IMR-90 (cell line): ENCODE measurements at regions not wholly inside any gene's neighbourhood (a gene's known extent, or its start where the extent isn't known, plus 50 kb on each side); places are given as distances from the start of the nearest gene placed in this dataset.

Source experiments
- ATAC-seq: fragments of 200-7000 bp; cut with Tn5 transposase; 2 replicates; pipeline ENCODE4 v1.9.1; 2020; ENCODE audit warnings: low read depth, mild to moderate bottlenecking, moderate library complexity
- BruUV-seq: library from RNA; stranded (reverse); fragments of 400-500 nt; replicated peaks from 2 replicates; lab custom pipeline; 2021; lab: Mats Ljungman, UMichigan
- CTCF ChIA-PET: fragments of 300-600 bp; formaldehyde crosslinking; extraction: SDS; loops from one replicate; lab custom pipeline; 2021; ENCODE audit warnings: antibody characterized with exemption; lab: Yijun Ruan, JAX
- POLR2A ChIA-PET: fragments of 300-600 bp; sonication (Branson Sonifier 250); formaldehyde crosslinking; loops from one replicate; lab custom pipeline; 2022; ENCODE audit warnings: antibody characterized with exemption; ENCODE audit not compliant: unreplicated experiment; lab: Charles Lee
- DNase-seq: peaks from one replicate; pipeline ENCODE4 v3.0.0; 2013
- H2AFZ ChIP-seq: replicated peaks from 2 replicates; pipeline ENCODE3; 2013; ENCODE audit warnings: low read length, mild to moderate bottlenecking; ENCODE audit not compliant: poor library complexity
- H2AK5ac ChIP-seq: 2 replicates; pipeline ENCODE4 v1.6.1; 2013; ENCODE audit warnings: low read depth, low read length, inconsistent platforms
- H2AK9ac ChIP-seq: replicated peaks from 2 replicates; pipeline ENCODE3; 2013; ENCODE audit warnings: mild to moderate bottlenecking, low read depth, low read length, moderate library complexity; ENCODE audit not compliant: poor library complexity
- H2BK120ac ChIP-seq: 2 replicates; pipeline ENCODE4 v1.6.1; 2013; ENCODE audit warnings: low read depth, low read length, inconsistent platforms
- H2BK15ac ChIP-seq: 3 replicates; pipeline ENCODE4 v1.6.1; 2013; ENCODE audit warnings: low read depth, low read length, inconsistent platforms
- H2BK20ac ChIP-seq: 2 replicates; pipeline ENCODE4 v1.6.1; 2013; ENCODE audit warnings: low read depth, mild to moderate bottlenecking, inconsistent platforms, low read length, moderate library complexity
- H2BK5ac ChIP-seq: 2 replicates; pipeline ENCODE4 v1.6.1; 2013; ENCODE audit warnings: mild to moderate bottlenecking, low read depth, low read length, inconsistent platforms; ENCODE audit not compliant: poor library complexity, severe bottlenecking
- H3K14ac ChIP-seq: replicated peaks from 2 replicates; pipeline ENCODE4 v1.6.1; 2013; ENCODE audit warnings: low read depth, low read length, inconsistent platforms
- H3K18ac ChIP-seq: 2 replicates; pipeline ENCODE4 v1.6.1; 2013; ENCODE audit warnings: low read depth, low read length, control low read depth
- H3K23ac ChIP-seq: 2 replicates; pipeline ENCODE4 v1.6.1; 2013; ENCODE audit warnings: low read depth, low read length, inconsistent platforms
- H3K27ac ChIP-seq: 2 replicates; pipeline ENCODE4 v1.5.1; 2013; ENCODE audit warnings: mild to moderate bottlenecking, control low read depth, low read length; ENCODE audit not compliant: insufficient read depth
- H3K27me3 ChIP-seq: 2 replicates; pipeline ENCODE4 v1.6.1; 2013; ENCODE audit warnings: low read length; ENCODE audit not compliant: control insufficient read depth, insufficient read depth
- H3K36me3 ChIP-seq: 2 replicates; pipeline ENCODE4 v1.6.1; 2013; ENCODE audit warnings: low read length, mixed read lengths; ENCODE audit not compliant: control insufficient read depth, insufficient read depth
- H3K4ac ChIP-seq: 2 replicates; pipeline ENCODE4 v1.6.1; 2013; ENCODE audit warnings: low read depth, low read length, inconsistent platforms
- H3K4me1 ChIP-seq: 2 replicates; pipeline ENCODE4 v1.6.1; 2013; ENCODE audit warnings: low read length, mixed read lengths; ENCODE audit not compliant: control insufficient read depth, insufficient read depth
- H3K4me2 ChIP-seq: 2 replicates; pipeline ENCODE4 v1.6.1; 2013; ENCODE audit warnings: low read depth, mild to moderate bottlenecking, control low read depth, low read length, moderate library complexity
- H3K4me3 ChIP-seq: 2 replicates; pipeline ENCODE4 v1.5.1; 2013; ENCODE audit warnings: low read depth, mild to moderate bottlenecking, control low read depth, low read length, moderate library complexity; ENCODE audit not compliant: insufficient read depth
- H3K56ac ChIP-seq: 2 replicates; pipeline ENCODE4 v1.6.1; 2013; ENCODE audit warnings: low read length, inconsistent platforms; ENCODE audit not compliant: insufficient read depth; ENCODE audit errors: extremely low read depth
- H3K79me1 ChIP-seq, 2 experiments: 2 replicates each; pipeline ENCODE4 v1.6.1; 2013; ENCODE audit warnings: low read length in 2 of 2, inconsistent platforms in 1 of 2, low read depth in 1 of 2
- H3K9ac ChIP-seq: 2 replicates; pipeline ENCODE4 v1.6.1; 2013; ENCODE audit warnings: low read depth, low read length, control low read depth
- H3K9me1 ChIP-seq: 2 replicates; pipeline ENCODE4 v1.6.1; 2013; ENCODE audit warnings: low read length, inconsistent platforms; ENCODE audit not compliant: insufficient read depth
- H3K9me3 ChIP-seq: 2 replicates; pipeline ENCODE4 v1.6.1; 2013; ENCODE audit warnings: low read length; ENCODE audit not compliant: control insufficient read depth, insufficient read depth
- H4K20me1 ChIP-seq: 2 replicates; pipeline ENCODE4 v1.6.1; 2013; ENCODE audit warnings: low read length, inconsistent platforms; ENCODE audit not compliant: insufficient read depth
- H4K5ac ChIP-seq: 2 replicates; pipeline ENCODE4 v1.6.1; 2013; ENCODE audit warnings: mild to moderate bottlenecking, low read depth, low read length, control low read depth
- H4K8ac ChIP-seq, 2 experiments: 2 replicates each; pipeline ENCODE4 v1.6.1; 2013; ENCODE audit warnings: low read depth in 2 of 2, low read length in 2 of 2, control low read depth in 1 of 2, inconsistent platforms in 1 of 2
- H4K91ac ChIP-seq: 2 replicates; pipeline ENCODE4 v1.6.1; 2013; ENCODE audit warnings: low read depth, low read length, inconsistent platforms; ENCODE audit not compliant: insufficient read depth
- BHLHE40 ChIP-seq: fragments of 150-350 bp; IDR thresholded peaks from 2 replicates; pipeline ENCODE4 v1.6.1; 2016; ENCODE audit warnings: mild to moderate bottlenecking, low read depth, low read length
- CEBPB ChIP-seq: IDR thresholded peaks from 2 replicates; pipeline ENCODE4 v1.6.1; 2012; ENCODE audit warnings: low read depth, low read length, improper control_type of control experiment
- CHD1 ChIP-seq: IDR thresholded peaks from 2 replicates; pipeline ENCODE4 v1.6.1; 2012; ENCODE audit warnings: low read depth, low read length, improper control_type of control experiment
- CTCF ChIP-seq: conservative IDR thresholded peaks from 2 replicates; pipeline ENCODE4 v1.5.1; 2012; ENCODE audit warnings: mild to moderate bottlenecking, low read depth, low read length, improper control_type of control experiment
- ELK1 ChIP-seq: fragments of 150-350 bp; IDR thresholded peaks from 2 replicates; pipeline ENCODE4 v1.6.1; 2016; ENCODE audit warnings: low read depth, mild to moderate bottlenecking, low read length, moderate library complexity, borderline replicate concordance
- FOS ChIP-seq: fragments of 150-350 bp; IDR thresholded peaks from 2 replicates; pipeline ENCODE4 v1.6.1; 2016; ENCODE audit warnings: low read depth, low read length
- MAFK ChIP-seq: IDR thresholded peaks from 2 replicates; pipeline ENCODE4 v1.6.1; 2012; ENCODE audit warnings: low read depth, low read length, improper control_type of control experiment
- MAZ ChIP-seq: IDR thresholded peaks from 2 replicates; pipeline ENCODE4 v1.6.1; 2012; ENCODE audit warnings: low read depth, mild to moderate bottlenecking, low read length, improper control_type of control experiment, moderate library complexity, borderline replicate concordance
- MXI1 ChIP-seq: IDR thresholded peaks from 2 replicates; pipeline ENCODE4 v1.6.1; 2012; ENCODE audit warnings: low read depth, mild to moderate bottlenecking, low read length, moderate library complexity, borderline replicate concordance
- NFE2L2 ChIP-seq: fragments of 150-350 bp; IDR thresholded peaks from 2 replicates; pipeline ENCODE4 v1.6.1; 2016; ENCODE audit warnings: low read depth, mild to moderate bottlenecking, low read length
- POLR2A ChIP-seq: IDR thresholded peaks from 2 replicates; pipeline ENCODE4 v1.6.1; 2012; ENCODE audit warnings: mild to moderate bottlenecking, low read depth, low read length
- RAD21 ChIP-seq: IDR thresholded peaks from 2 replicates; pipeline ENCODE4 v1.6.1; 2012; ENCODE audit warnings: low read length, improper control_type of control experiment
- RCOR1 ChIP-seq: IDR thresholded peaks from 2 replicates; pipeline ENCODE4 v1.6.1; 2012; ENCODE audit warnings: mild to moderate bottlenecking, low read length, improper control_type of control experiment; ENCODE audit not compliant: insufficient replicate concordance
- RFX5 ChIP-seq: IDR thresholded peaks from 2 replicates; pipeline ENCODE4 v1.8.0; 2012; ENCODE audit warnings: low read depth, mild to moderate bottlenecking, low read length, moderate library complexity
- SMC3 ChIP-seq: fragments of 150-350 bp; IDR thresholded peaks from 2 replicates; pipeline ENCODE4 v1.6.1; 2016; ENCODE audit warnings: low read depth, mild to moderate bottlenecking, antibody characterized with exemption, low read length, moderate library complexity
- USF2 ChIP-seq: fragments of 150-350 bp; IDR thresholded peaks from 2 replicates; pipeline ENCODE4 v1.6.1; 2017; ENCODE audit warnings: mild to moderate bottlenecking, antibody characterized with exemption, low read length, low read depth
- WGBS, 2 experiments: methylation state at CpG; one replicate each; pipeline versions ENCODE4 v1.1.5 to v1.1.7; 2013; ENCODE audit warnings: missing lambda C conversion rate in 2 of 2; ENCODE audit not compliant: insufficient read length in 1 of 2; ENCODE audit errors: extremely low coverage in 2 of 2; 5-methylcytosine and 5-hydroxymethylcytosine counted together
- dilution Hi-C: fragments of 300-500 bp; cut with HindIII; formaldehyde crosslinking; loops from one replicate; pipeline ENCODE4 v1.14.3; 2018; ENCODE audit warnings: low sequenced_read_pairs; ENCODE audit not compliant: unreplicated experiment
- in situ Hi-C: fragments of 300-500 bp; cut with MboI; formaldehyde crosslinking; loops from 3 replicates; pipeline ENCODE4 v1.14.3; 2019; ENCODE audit warnings: low sequenced_read_pairs, inconsistent platforms, mixed read lengths
- intact Hi-C: fragments of 100-400 bp; cut with micrococcal nuclease; formaldehyde crosslinking; loops from 2 replicates; pipeline ENCODE4 v1.10.0; 2022

- Histone ChIP-seq H3K4me2 (no peak overlapping the region), H2BK120ac (no peak overlapping the region), H3K14ac (no peak overlapping the region), H4K20me1 (no peaks in the 10 kb centered on the region), H2AK9ac (no peak overlapping the region), H4K5ac (no peak overlapping the region), H3K9ac (no peak overlapping the region), H3K23ac (no peak overlapping the region), H2AK5ac (no peak overlapping the region), H3K79me1 (no peaks in the 10 kb centered on the region), H4K91ac (no peak overlapping the region), H3K27ac (no peak overlapping the region), H3K9me3 (peaks cover 14% of the 10 kb centered on the region), H3K36me3 (no peaks in the 10 kb centered on the region), H4K8ac (no peak overlapping the region), H2AFZ (no peak overlapping the region), H2BK15ac (no peak overlapping the region), H3K4ac (no peak overlapping the region), H3K56ac (no peak overlapping the region), H2BK5ac (no peak overlapping the region), H2BK20ac (no peak overlapping the region), H3K18ac (no peak overlapping the region), H3K4me1 (no peaks in the 10 kb centered on the region), H3K9me1 (no peaks in the 10 kb centered on the region), H3K27me3 (no peaks in the 10 kb centered on the region), H3K4me3 (no peak overlapping the region)
- ChIA-PET POLR2A (no interaction called here), CTCF (no interaction called here)
- WGBS, 2 experiments, result no CpG with 5 or more reads among the region's 4 CpGs
- dilution Hi-C loops, result no loop called here
- TF ChIP-seq MXI1 (no peak), RAD21 (no peak), CHD1 (no peak), RCOR1 (no peak), FOS (no peak), POLR2A (no peak), NFE2L2 (no peak), MAZ (no peak), ELK1 (no peak), CEBPB (no peak), MAFK (no peak), USF2 (no peak), CTCF (no peak), RFX5 (no peak), SMC3 (no peak), BHLHE40 (no peak)
- no TSS peak for BruUV-seq
- intact Hi-C loops, result no loop called here
- in situ Hi-C loops, result no loop called here
- DNase-seq (no peak), ATAC-seq (no peak)
Observed at GRCh38 chr19:28444362-28444761, 768.6 kb downstream of the UQCRFS1 start.
